SK-N-MC (cell line): ENCODE measurements at regions not wholly inside any gene's neighbourhood (a gene's known extent, or its start where the extent isn't known, plus 50 kb on each side); places are given as distances from the start of the nearest gene placed in this dataset.

Experiments used
- EZH2 ChIP-seq: fragments of 200-600 bp; sonication (generic); IDR thresholded peaks from one replicate; pipeline ENCODE4 v1.6.1; 2017; ENCODE audit warnings: antibody characterized with exemption
- FOXP2 ChIP-seq: optimal IDR thresholded peaks from 2 replicates; pipeline ENCODE3; 2011; ENCODE audit warnings: mild to moderate bottlenecking, moderate library complexity; ENCODE audit not compliant: insufficient read depth; ENCODE audit errors: extremely low read length, control extremely low read depth
- POLR2AphosphoS5 ChIP-seq: IDR thresholded peaks from 2 replicates; pipeline ENCODE4 v1.6.1; 2012; ENCODE audit warnings: mild to moderate bottlenecking, low read depth, low read length, borderline replicate concordance

GRCh38 chr7:98719396-98719795, 102.3 kb downstream of the NPTX2 start:
- TF ChIP-seq EZH2 (no peak), POLR2AphosphoS5 (no peak), FOXP2 (no peak)
